ENCODE measurements at regions not wholly inside any gene's neighbourhood (a gene's known extent, or its start where the extent isn't known, plus 50 kb on each side); places are given as distances from the start of the nearest gene placed in this dataset.

- Mint-ChIP-seq H3K27ac (no peak overlapping the region), H3K4me3 (no peak overlapping the region)
- no peak for ATAC-seq (replicated peaks)
Observed at GRCh38 chr5:98042961-98043360, 730.5 kb upstream of the RGMB start.

GRCh38 chr5:98050583-98050982, 722.9 kb upstream of the RGMB start:
- ATAC-seq (replicated peaks): no peak
- Mint-ChIP-seq H3K27me3 (no peaks in the 10 kb centered on the region), H3K36me3 (ENCODE audit: insufficient read depth) (no peaks in the 10 kb centered on the region), H3K4me3 (no peak overlapping the region), H3K4me1 (ENCODE audit: low read depth in 2 of 2) (no peaks in the 10 kb centered on the region), H3K27ac (no peak overlapping the region), H3K9me3 (peaks cover 0 to 17% of the 10 kb centered on the region in 2 donors)
- DNase-seq: no peak

More at GRCh38 chr5:98042961-98043360, 730.5 kb upstream of the RGMB start:
- H3K27me3 Mint-ChIP-seq: no peaks in the 10 kb centered on the region
- H3K36me3 Mint-ChIP-seq (ENCODE audit: insufficient read depth): no peaks in the 10 kb centered on the region
- peaks cover 3 to 7% of the 10 kb centered on the region in 2 donors for H3K9me3 Mint-ChIP-seq
- no peak for DNase-seq
- H3K4me1 Mint-ChIP-seq (ENCODE audit: low read depth in 2 of 2): no peaks in the 10 kb centered on the region

- Mint-ChIP-seq H3K4me1 (ENCODE audit: low read depth in 2 of 2) (no peaks in the 10 kb centered on the region), H3K4me3 (no peak overlapping the region), H3K9me3 (peaks cover 0 to 17% of the 10 kb centered on the region in 2 donors), H3K27ac (no peak overlapping the region), H3K36me3 (ENCODE audit: insufficient read depth) (no peaks in the 10 kb centered on the region), H3K27me3 (no peaks in the 10 kb centered on the region)
- ATAC-seq (replicated peaks) (no peak), DNase-seq (no peak)
Observed at GRCh38 chr5:98053170-98053569, 720.3 kb upstream of the RGMB start.

GRCh38 chr5:98060148-98060547, 713.3 kb upstream of the RGMB start:
- peaks cover 1 to 2% of the 10 kb centered on the region in 2 donors for H3K9me3 Mint-ChIP-seq
- H3K36me3 Mint-ChIP-seq (ENCODE audit: insufficient read depth): no peaks in the 10 kb centered on the region
- DNase-seq (no peak), ATAC-seq (replicated peaks) (no peak)
- H3K4me1 Mint-ChIP-seq (ENCODE audit: low read depth in 2 of 2): no peaks in the 10 kb centered on the region
- no peaks in the 10 kb centered on the region for H3K27me3 Mint-ChIP-seq
- no peak overlapping the region for H3K27ac Mint-ChIP-seq
- H3K4me3 Mint-ChIP-seq: no peak overlapping the region

- Mint-ChIP-seq H3K4me1 (ENCODE audit: low read depth in 2 of 2) (no peaks in the 10 kb centered on the region), H3K9me3 (peaks cover 0 to 8% of the 10 kb centered on the region in 2 donors), H3K4me3 (no peak overlapping the region), H3K27me3 (no peaks in the 10 kb centered on the region), H3K27ac (no peak overlapping the region), H3K36me3 (ENCODE audit: insufficient read depth) (no peaks in the 10 kb centered on the region)
- DNase-seq: no peak
- no peak for ATAC-seq (replicated peaks)
Observed at GRCh38 chr5:98064118-98064685, 709.3 kb upstream of the RGMB start.

GRCh38 chr5:98065261-98065909, 708.1 kb upstream of the RGMB start:
- H3K9me3 Mint-ChIP-seq: peaks cover 0 to 8% of the 10 kb centered on the region in 2 donors
- H3K4me3 Mint-ChIP-seq: no peak overlapping the region
- no peak for DNase-seq
- ATAC-seq (replicated peaks): no peak
- no peaks in the 10 kb centered on the region for H3K27me3 Mint-ChIP-seq
- H3K4me1 Mint-ChIP-seq (ENCODE audit: low read depth in 2 of 2): no peaks in the 10 kb centered on the region
- H3K36me3 Mint-ChIP-seq (ENCODE audit: insufficient read depth): no peaks in the 10 kb centered on the region
- H3K27ac Mint-ChIP-seq: no peak overlapping the region

- H3K36me3 Mint-ChIP-seq (ENCODE audit: insufficient read depth): no peaks in the 10 kb centered on the region
- DNase-seq: no peak
- H3K4me3 Mint-ChIP-seq: no peak overlapping the region
Observed at GRCh38 chr5:98066910-98067309, 706.6 kb upstream of the RGMB start.

GRCh38 chr5:98069876-98070512, 703.5 kb upstream of the RGMB start:
- Mint-ChIP-seq H3K27me3 (no peaks in the 10 kb centered on the region), H3K4me1 (ENCODE audit: low read depth in 2 of 2) (no peaks in the 10 kb centered on the region), H3K4me3 (no peak overlapping the region), H3K27ac (no peak overlapping the region), H3K9me3 (peaks cover 0 to 11% of the 10 kb centered on the region in 2 donors), H3K36me3 (ENCODE audit: insufficient read depth) (no peaks in the 10 kb centered on the region)
- no peak for ATAC-seq (replicated peaks)
- no peak for DNase-seq

More at GRCh38 chr5:98066910-98067309, 706.6 kb upstream of the RGMB start:
- no peak for ATAC-seq (replicated peaks)
- Mint-ChIP-seq H3K4me1 (ENCODE audit: low read depth in 2 of 2) (no peaks in the 10 kb centered on the region), H3K27ac (no peak overlapping the region), H3K27me3 (no peaks in the 10 kb centered on the region), H3K9me3 (peaks cover 0 to 10% of the 10 kb centered on the region in 2 donors)

- DNase-seq (no peak), ATAC-seq (replicated peaks) (no peak)
- H3K4me3 Mint-ChIP-seq: no peak overlapping the region
- peaks cover 0 to 10% of the 10 kb centered on the region in 2 donors for H3K9me3 Mint-ChIP-seq
- no peaks in the 10 kb centered on the region for H3K4me1 Mint-ChIP-seq (ENCODE audit: low read depth in 2 of 2)
- H3K27me3 Mint-ChIP-seq: no peaks in the 10 kb centered on the region
- H3K27ac Mint-ChIP-seq: no peak overlapping the region
- no peaks in the 10 kb centered on the region for H3K36me3 Mint-ChIP-seq (ENCODE audit: insufficient read depth)
Observed at GRCh38 chr5:98072921-98073320, 700.5 kb upstream of the RGMB start.

- no peak for ATAC-seq (replicated peaks)
- H3K27ac Mint-ChIP-seq: no peak overlapping the region
- no peaks in the 10 kb centered on the region for H3K36me3 Mint-ChIP-seq (ENCODE audit: insufficient read depth)
- H3K4me3 Mint-ChIP-seq: no peak overlapping the region
- peaks cover 0 to 8% of the 10 kb centered on the region in 2 donors for H3K9me3 Mint-ChIP-seq
- H3K4me1 Mint-ChIP-seq (ENCODE audit: low read depth in 2 of 2): no peaks in the 10 kb centered on the region
- H3K27me3 Mint-ChIP-seq: no peaks in the 10 kb centered on the region
- DNase-seq: no peak
Observed at GRCh38 chr5:98076501-98076900, 697.0 kb upstream of the RGMB start.

GRCh38 chr5:98085593-98085992, 687.9 kb upstream of the RGMB start:
- Mint-ChIP-seq H3K4me3 (no peak overlapping the region), H3K4me1 (ENCODE audit: low read depth in 2 of 2) (no peaks in the 10 kb centered on the region), H3K27me3 (no peaks in the 10 kb centered on the region), H3K9me3 (peaks cover 0 to 3% of the 10 kb centered on the region in 2 donors), H3K27ac (no peak overlapping the region), H3K36me3 (ENCODE audit: insufficient read depth) (no peaks in the 10 kb centered on the region)
- DNase-seq: no peak
- no peak for ATAC-seq (replicated peaks)

- Mint-ChIP-seq H3K4me1 (ENCODE audit: low read depth in 2 of 2) (no peaks in the 10 kb centered on the region), H3K36me3 (ENCODE audit: insufficient read depth) (no peaks in the 10 kb centered on the region), H3K9me3 (peaks cover 0 to 2% of the 10 kb centered on the region in 2 donors), H3K27ac (no peak overlapping the region), H3K27me3 (no peaks in the 10 kb centered on the region), H3K4me3 (no peak overlapping the region)
- ATAC-seq (replicated peaks): no peak
- no peak for DNase-seq
Observed at GRCh38 chr5:98095072-98095471, 678.4 kb upstream of the RGMB start.

GRCh38 chr5:98096155-98096554, 677.3 kb upstream of the RGMB start:
- Mint-ChIP-seq H3K27me3 (no peaks in the 10 kb centered on the region), H3K27ac (no peak overlapping the region), H3K36me3 (ENCODE audit: insufficient read depth) (no peaks in the 10 kb centered on the region), H3K9me3 (peaks cover 0 to 2% of the 10 kb centered on the region in 2 donors), H3K4me1 (ENCODE audit: low read depth in 2 of 2) (no peaks in the 10 kb centered on the region), H3K4me3 (no peak overlapping the region)
- DNase-seq (no peak), ATAC-seq (replicated peaks) (no peak)

Measured in effector memory CD8-positive, alpha-beta T cell (primary cell).